ENCODE measurements at regions not wholly inside any gene's neighbourhood (a gene's known extent, or its start where the extent isn't known, plus 50 kb on each side); places are given as distances from the start of the nearest gene placed in this dataset.

DNA sequence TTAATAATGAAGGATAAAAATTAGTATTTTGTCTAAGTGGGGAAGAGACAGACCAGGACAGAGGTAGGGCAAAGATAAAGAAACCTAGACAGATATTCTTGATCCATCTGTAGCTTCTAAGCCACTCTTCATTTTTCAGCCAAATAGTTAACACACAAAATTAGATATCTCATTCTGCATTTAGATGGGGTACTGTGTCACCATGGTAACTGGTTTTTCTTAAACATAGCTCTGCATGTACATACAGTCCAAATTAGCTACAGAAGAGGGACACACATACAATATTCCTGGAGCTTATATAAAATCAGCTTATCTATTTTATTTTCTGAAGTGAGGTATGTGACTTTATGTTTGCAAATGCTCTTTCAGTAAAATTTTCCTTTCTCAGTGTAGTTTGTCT is 393.7 kb downstream of the PPP3CA start:
- TF ChIP-seq, protein P1, sequence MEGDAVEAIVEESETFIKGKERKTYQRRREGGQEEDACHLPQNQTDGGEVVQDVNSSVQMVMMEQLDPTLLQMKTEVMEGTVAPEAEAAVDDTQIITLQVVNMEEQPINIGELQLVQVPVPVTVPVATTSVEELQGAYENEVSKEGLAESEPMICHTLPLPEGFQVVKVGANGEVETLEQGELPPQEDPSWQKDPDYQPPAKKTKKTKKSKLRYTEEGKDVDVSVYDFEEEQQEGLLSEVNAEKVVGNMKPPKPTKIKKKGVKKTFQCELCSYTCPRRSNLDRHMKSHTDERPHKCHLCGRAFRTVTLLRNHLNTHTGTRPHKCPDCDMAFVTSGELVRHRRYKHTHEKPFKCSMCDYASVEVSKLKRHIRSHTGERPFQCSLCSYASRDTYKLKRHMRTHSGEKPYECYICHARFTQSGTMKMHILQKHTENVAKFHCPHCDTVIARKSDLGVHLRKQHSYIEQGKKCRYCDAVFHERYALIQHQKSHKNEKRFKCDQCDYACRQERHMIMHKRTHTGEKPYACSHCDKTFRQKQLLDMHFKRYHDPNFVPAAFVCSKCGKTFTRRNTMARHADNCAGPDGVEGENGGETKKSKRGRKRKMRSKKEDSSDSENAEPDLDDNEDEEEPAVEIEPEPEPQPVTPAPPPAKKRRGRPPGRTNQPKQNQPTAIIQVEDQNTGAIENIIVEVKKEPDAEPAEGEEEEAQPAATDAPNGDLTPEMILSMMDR (IDR thresholded peaks at IDR 0.05; ENCODE audit: borderline replicate concordance, insufficient read depth, low read depth, low read length), result no peak

DNA sequence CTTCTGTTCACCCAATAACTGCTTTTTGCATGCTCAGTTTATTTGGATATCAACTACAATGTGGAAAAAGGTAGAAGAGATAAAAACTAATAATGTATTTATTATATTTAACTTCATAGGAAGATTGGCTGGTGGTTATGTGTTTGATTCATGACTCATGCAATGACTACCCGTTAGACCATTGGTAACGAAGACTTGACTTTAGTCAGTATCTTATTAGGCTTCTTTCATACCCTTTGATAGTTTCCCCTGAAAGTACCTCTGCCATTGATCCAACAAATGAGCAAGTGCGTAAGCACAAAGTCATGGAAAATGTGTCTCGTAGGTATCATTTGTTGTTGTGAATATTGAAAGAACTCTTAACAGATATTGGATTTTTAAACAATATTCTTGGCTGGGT is 394.7 kb downstream of the PPP3CA start:
- TF ChIP-seq, protein P1 (IDR thresholded peaks at IDR 0.05; ENCODE audit: borderline replicate concordance, insufficient read depth, low read depth, low read length), result no peak

More for the DNA sequence above, 393.7 kb downstream of the PPP3CA start:
- H3K4me3 ChIP-seq (ENCODE audit: low read depth, low read length), result no peak overlapping the region

DNA sequence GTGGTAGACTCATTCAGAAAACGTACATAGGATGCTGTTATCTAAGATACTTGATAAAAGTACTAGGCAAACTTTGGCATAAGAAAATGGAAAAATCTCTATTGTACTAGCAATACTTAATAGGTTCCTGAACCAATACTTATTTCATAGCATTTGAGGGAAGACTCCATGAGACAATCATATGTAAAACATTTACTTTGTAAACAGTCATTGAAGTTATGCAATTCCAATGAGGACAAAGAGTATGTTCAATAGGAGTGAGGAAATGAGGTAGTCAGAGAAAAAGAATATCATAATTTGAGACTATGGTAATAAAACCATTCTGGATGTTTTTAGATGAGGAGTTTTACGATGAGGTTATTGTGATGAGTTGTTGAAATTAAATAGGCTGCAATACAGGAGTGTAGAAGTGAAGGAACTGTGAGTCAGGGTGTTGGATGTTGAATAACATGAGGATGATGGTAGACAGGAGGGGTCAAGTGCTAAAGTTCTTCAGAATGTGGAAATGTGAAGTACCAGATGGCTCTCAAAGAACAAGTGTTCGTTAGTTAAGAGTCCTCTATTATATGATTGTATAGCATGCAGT is 397.9 kb downstream of the PPP3CA start:
- TF ChIP-seq, protein P1 (IDR thresholded peaks at IDR 0.05; ENCODE audit: borderline replicate concordance, insufficient read depth, low read depth, low read length), result no peak
- no peak overlapping the region for H3K4me3 ChIP-seq (ENCODE audit: low read depth, low read length)

More for the DNA sequence above, 394.7 kb downstream of the PPP3CA start:
- no peak overlapping the region for H3K4me3 ChIP-seq (ENCODE audit: low read depth, low read length)

GRCh38 chr4:100948911-100949310 is 398.4 kb downstream of the PPP3CA start:
- TF ChIP-seq, protein P1 (IDR thresholded peaks at IDR 0.05; ENCODE audit: borderline replicate concordance, insufficient read depth, low read depth, low read length), result no peak
- H3K4me3 ChIP-seq (ENCODE audit: low read depth, low read length), result no peak overlapping the region

GRCh38 chr4:100945789-100946188 is 401.5 kb downstream of the PPP3CA start:
- TF ChIP-seq, protein P1 (IDR thresholded peaks at IDR 0.05; ENCODE audit: borderline replicate concordance, insufficient read depth, low read depth, low read length), result no peak
- no peak overlapping the region for H3K4me3 ChIP-seq (ENCODE audit: low read depth, low read length)

DNA sequence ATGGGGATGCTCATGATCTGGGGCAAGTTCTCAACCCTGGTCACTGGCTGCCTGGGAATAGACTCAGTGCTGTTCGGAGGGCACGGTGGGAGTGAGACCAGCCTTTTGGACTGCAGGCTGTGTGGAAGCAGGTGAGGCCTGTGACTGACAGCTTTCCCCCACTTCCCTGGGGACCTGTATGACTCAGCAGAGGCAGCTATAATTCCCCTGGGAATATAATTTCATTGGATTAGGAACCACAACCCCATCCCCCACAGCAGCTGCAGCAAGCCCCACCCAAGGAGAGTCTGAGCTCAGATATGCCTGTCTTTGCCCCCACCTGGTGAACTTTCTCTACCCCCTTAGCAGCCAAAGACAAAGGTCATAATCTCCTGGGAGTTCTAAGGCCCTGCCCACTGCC is 408.6 kb downstream of the PPP3CA start:
- no peak overlapping the region for H3K4me3 ChIP-seq (ENCODE audit: low read depth, low read length)
- TF ChIP-seq, protein P1 (IDR thresholded peaks at IDR 0.05; ENCODE audit: borderline replicate concordance, insufficient read depth, low read depth, low read length), result no peak

DNA sequence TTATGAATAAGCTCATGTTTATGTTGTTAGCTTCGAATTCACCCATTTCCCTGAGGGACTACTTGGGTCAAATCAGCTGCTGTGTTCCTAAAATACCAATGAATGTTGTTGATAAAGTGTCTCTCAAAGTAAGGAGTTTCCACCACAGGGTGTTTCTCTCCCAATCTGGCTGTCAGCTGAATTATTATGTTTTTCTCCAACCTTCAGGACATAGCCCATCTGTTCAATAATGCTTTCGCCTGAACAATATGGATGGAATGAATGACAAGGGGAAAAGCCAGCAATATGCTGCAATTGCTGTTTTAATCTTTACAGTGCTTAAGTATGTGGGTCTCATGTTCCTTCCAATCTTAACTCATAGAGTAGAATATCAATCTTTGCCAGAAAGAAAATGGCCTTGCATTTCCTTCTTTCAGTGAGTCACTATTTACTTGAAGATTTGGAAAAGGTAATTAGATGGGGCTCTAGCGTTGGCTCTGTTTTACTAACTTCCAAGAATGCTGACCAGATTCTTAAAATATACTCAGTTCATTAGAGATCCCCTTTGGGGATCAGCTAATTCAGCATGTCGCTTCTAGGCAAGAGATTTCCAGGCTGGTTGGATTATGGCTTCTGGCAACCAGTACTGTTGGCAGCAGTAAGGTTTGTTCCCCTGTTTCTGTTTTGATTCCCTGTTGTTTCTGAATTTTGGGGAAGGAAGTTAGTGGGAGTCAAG is 410.5 kb downstream of the PPP3CA start:
- TF ChIP-seq, protein P1 (IDR thresholded peaks at IDR 0.05; ENCODE audit: borderline replicate concordance, insufficient read depth, low read depth, low read length), result no peak

More for the DNA sequence above, 410.5 kb downstream of the PPP3CA start:
- H3K4me3 ChIP-seq (ENCODE audit: low read depth, low read length), result no peak overlapping the region

Data from GM12875 (cell line).